Upper lobe of left lung (tissue), 4 donors: ENCODE measurements at regions not wholly inside any gene's neighbourhood (a gene's known extent, or its start where the extent isn't known, plus 50 kb on each side); places are given as distances from the start of the nearest gene placed in this dataset.

Experiments
- CTCF ChIP-seq, 6 experiments: fragments of 450-650 bp in 4 of 6; fragments of 200-600 bp in 2 of 6; sonication (generic) in 2 of 6; IDR thresholded peaks; one replicate each; pipeline ENCODE4 v1.5.1; 2016 to 2019; ENCODE audit warnings: antibody characterized with exemption in 6 of 6
- EP300 ChIP-seq, 4 donors: sonication (generic); formaldehyde crosslinking; IDR thresholded peaks; one replicate each; pipeline ENCODE4 v1.5.1; 2017; ENCODE audit warnings: antibody characterized with exemption in 4 of 4, control low read depth in 2 of 4
- POLR2AphosphoS5 ChIP-seq, 2 donors: sonication (generic); formaldehyde crosslinking; IDR thresholded peaks; one replicate each; pipeline ENCODE4 v1.5.1; 2017; ENCODE audit warnings: antibody characterized with exemption in 2 of 2

DNA sequence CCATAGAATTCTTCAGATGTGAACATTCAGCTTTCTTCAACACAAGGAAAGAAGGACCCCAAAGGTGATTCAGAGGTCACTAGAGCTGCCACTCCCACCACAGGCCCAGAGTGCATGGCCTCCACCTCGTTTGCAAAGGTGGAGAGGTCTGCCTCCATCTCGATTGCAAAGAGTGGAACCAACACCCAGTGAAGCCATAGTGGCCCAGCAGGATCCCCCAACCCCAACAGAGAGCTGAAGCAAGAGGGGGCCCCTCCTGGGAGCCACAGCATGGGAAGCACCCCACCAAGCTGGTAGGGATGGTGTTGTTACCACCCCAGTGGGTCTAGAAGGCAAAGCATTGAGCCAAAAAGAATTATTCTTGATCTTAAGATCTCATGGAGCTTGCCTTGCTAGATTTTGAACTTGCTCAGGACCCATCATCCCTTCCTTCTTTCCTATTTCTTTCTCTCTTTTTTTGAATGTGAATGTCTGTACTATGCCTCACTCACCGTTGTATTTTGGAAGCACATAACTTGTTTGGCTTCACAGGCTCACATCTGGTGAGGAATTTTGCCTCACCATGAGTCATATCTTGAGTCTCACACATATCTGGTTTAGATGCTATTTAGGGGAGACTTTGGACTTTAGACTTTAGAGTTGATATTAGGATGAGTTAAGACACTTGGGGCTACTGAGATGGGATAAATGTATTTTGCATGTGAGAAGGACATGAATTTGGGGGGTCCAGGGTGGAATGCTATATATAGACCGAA, 119.2 kb downstream of the ANKRD60 start:
- TF ChIP-seq CTCF (IDR thresholded peaks at IDR 0.05) = no peak
- no peak for TF ChIP-seq EP300 (IDR thresholded peaks at IDR 0.05)
- no peak for TF ChIP-seq POLR2AphosphoS5 (IDR thresholded peaks at IDR 0.05)
